Neural cell (in vitro differentiated cells): ENCODE measurements at regions not wholly inside any gene's neighbourhood (a gene's known extent, or its start where the extent isn't known, plus 50 kb on each side); places are given as distances from the start of the nearest gene placed in this dataset.

ENCODE experiments used
- CTCF ChIP-seq: fragments of 450-650 bp; IDR thresholded peaks from 2 replicates; pipeline ENCODE4 v1.5.1; 2014; ENCODE audit warnings: antibody characterized with exemption, mild to moderate bottlenecking, moderate library complexity; ENCODE audit not compliant: poor library complexity, severe bottlenecking
- EP300 ChIP-seq: fragments of 450-650 bp; conservative IDR thresholded peaks from 2 replicates; pipeline ENCODE4 v1.6.1; 2014; ENCODE audit warnings: antibody characterized with exemption, mild to moderate bottlenecking, moderate library complexity; ENCODE audit not compliant: poor library complexity, severe bottlenecking
- EZH2 ChIP-seq: fragments of 200-600, 300-800 bp; shearing (Covaris generic), sonication (generic); IDR thresholded peaks from 2 replicates; pipeline ENCODE4 v1.6.1; 2014; ENCODE audit warnings: antibody characterized with exemption, low read length, borderline replicate concordance, mild to moderate bottlenecking; ENCODE audit not compliant: insufficient read depth, poor library complexity, severe bottlenecking
- MXI1 ChIP-seq: fragments of 450-650 bp; conservative IDR thresholded peaks from 2 replicates; pipeline ENCODE4 v1.6.1; 2014; ENCODE audit warnings: antibody characterized with exemption, mild to moderate bottlenecking; ENCODE audit not compliant: poor library complexity, severe bottlenecking
- POLR2AphosphoS5 ChIP-seq: IDR thresholded peaks from 2 replicates; pipeline ENCODE4 v1.6.1; 2012
- RAD21 ChIP-seq: fragments of 450-650 bp; conservative IDR thresholded peaks from 2 replicates; pipeline ENCODE4 v1.6.1; 2014; ENCODE audit warnings: antibody characterized with exemption, mild to moderate bottlenecking, moderate library complexity
- REST ChIP-seq: IDR thresholded peaks from 2 replicates; pipeline ENCODE4 v1.6.1; 2012; ENCODE audit warnings: borderline replicate concordance
- SMC3 ChIP-seq: fragments of 450-650 bp; conservative IDR thresholded peaks from 2 replicates; pipeline ENCODE4 v1.6.1; 2014; ENCODE audit warnings: antibody characterized with exemption, mild to moderate bottlenecking, moderate library complexity; ENCODE audit not compliant: poor library complexity
- TAF1 ChIP-seq: IDR thresholded peaks from 2 replicates; pipeline ENCODE4 v1.6.1; 2012; ENCODE audit warnings: low read depth

GRCh38 chr20:7171911-7172310 is 404.4 kb downstream of the BMP2 start:
- TF ChIP-seq CTCF: no peak
- no peak for TF ChIP-seq REST
- TF ChIP-seq TAF1: no peak
- TF ChIP-seq EZH2: no peak
- TF ChIP-seq POLR2AphosphoS5: no peak
- no peak for TF ChIP-seq RAD21
- TF ChIP-seq SMC3: no peak
- TF ChIP-seq EP300: no peak
- no peak for TF ChIP-seq MXI1
